Mesenchymal stem cell (in vitro differentiated cells and primary cell): ENCODE measurements at regions not wholly inside any gene's neighbourhood (a gene's known extent, or its start where the extent isn't known, plus 50 kb on each side); places are given as distances from the start of the nearest gene placed in this dataset.

ENCODE experiments used
- DNase-seq: peaks from one replicate; pipeline ENCODE4 v3.0.0-alpha.2; 2013
- H2AFZ ChIP-seq: one replicate; pipeline ENCODE4 v1.6.1; 2013; ENCODE audit warnings: low read depth, mild to moderate bottlenecking, control low read depth, inconsistent platforms, low read length, moderate library complexity
- H2AK5ac ChIP-seq: 2 replicates; pipeline ENCODE4 v1.6.1; 2013; ENCODE audit warnings: low read length, moderate library complexity, mild to moderate bottlenecking, inconsistent platforms; ENCODE audit not compliant: severe bottlenecking
- H2BK120ac ChIP-seq: one replicate; pipeline ENCODE4 v1.6.1; 2013; ENCODE audit warnings: low read depth, mild to moderate bottlenecking, inconsistent platforms, low read length, moderate library complexity
- H2BK12ac ChIP-seq, 2 experiments: one replicate each; pipeline ENCODE4 v1.6.1; 2013; ENCODE audit warnings: inconsistent platforms in 2 of 2, low read length in 2 of 2, mild to moderate bottlenecking in 2 of 2, moderate library complexity in 2 of 2, control low read depth in 1 of 2
- H2BK15ac ChIP-seq: one replicate; pipeline ENCODE4 v1.6.1; 2013; ENCODE audit warnings: mild to moderate bottlenecking, low read depth, inconsistent platforms; ENCODE audit not compliant: poor library complexity, severe bottlenecking
- H2BK5ac ChIP-seq: 2 replicates; pipeline ENCODE4 v1.6.1; 2013; ENCODE audit warnings: low read depth, mild to moderate bottlenecking, low read length, control low read depth, inconsistent platforms; ENCODE audit not compliant: poor library complexity, severe bottlenecking
- H3K14ac ChIP-seq, 2 experiments: one replicate each; pipeline ENCODE4 v1.6.1; 2013; ENCODE audit warnings: inconsistent platforms in 2 of 2, low read length in 2 of 2, control low read depth in 1 of 2, mild to moderate bottlenecking in 1 of 2, moderate library complexity in 1 of 2
- H3K18ac ChIP-seq, 2 experiments: one replicate each; pipeline ENCODE4 v1.6.1; 2013; ENCODE audit warnings: inconsistent platforms in 2 of 2, low read length in 2 of 2, control low read depth in 1 of 2, low read depth in 1 of 2, mild to moderate bottlenecking in 1 of 2
- H3K23ac ChIP-seq, 2 experiments: one replicate each; pipeline ENCODE4 v1.6.1; 2013; ENCODE audit warnings: inconsistent platforms in 2 of 2, low read length in 2 of 2, mild to moderate bottlenecking in 2 of 2, moderate library complexity in 2 of 2, control low read depth in 1 of 2
- H3K27ac ChIP-seq: 2 replicates; pipeline ENCODE4 v1.5.1; 2013; ENCODE audit warnings: mild to moderate bottlenecking, moderate library complexity, low read length, control low read depth, inconsistent platforms; ENCODE audit not compliant: poor library complexity, severe bottlenecking
- H3K27me3 ChIP-seq, 2 experiments: 2 replicates each; pipeline versions ENCODE4 v1.6.1 to v1.7.0; 2013; ENCODE audit warnings: low read length in 2 of 2, mild to moderate bottlenecking in 2 of 2, moderate library complexity in 2 of 2, control low read depth in 1 of 2, inconsistent platforms in 1 of 2; ENCODE audit not compliant: control insufficient read depth in 1 of 2, insufficient read depth in 1 of 2
- H3K36me3 ChIP-seq, 2 experiments: 2 replicates each; pipeline versions ENCODE4 v1.6.1 to v1.7.0; 2013; ENCODE audit warnings: low read length in 2 of 2, control low read depth in 1 of 2, inconsistent platforms in 1 of 2, low read depth in 1 of 2, mild to moderate bottlenecking in 1 of 2; ENCODE audit not compliant: insufficient read depth in 2 of 2, control insufficient read depth in 1 of 2
- H3K4ac ChIP-seq, 2 experiments: one replicate each; pipeline ENCODE4 v1.6.1; 2013; ENCODE audit warnings: inconsistent platforms in 2 of 2, low read length in 2 of 2, mild to moderate bottlenecking in 2 of 2, moderate library complexity in 2 of 2, control low read depth in 1 of 2, low read depth in 1 of 2
- H3K4me1 ChIP-seq: 2 replicates; pipeline ENCODE4 v1.6.1; 2013; ENCODE audit warnings: low read depth, low read length, control low read depth; ENCODE audit not compliant: control insufficient read depth, insufficient read depth
- H3K4me2 ChIP-seq: 2 replicates; pipeline ENCODE4 v1.6.1; 2013; ENCODE audit warnings: low read length, mild to moderate bottlenecking, inconsistent platforms; ENCODE audit not compliant: poor library complexity, severe bottlenecking
- H3K4me3 ChIP-seq, 2 experiments: 2 replicates each; pipeline versions ENCODE4 v1.5.1 to v1.7.0; 2013; ENCODE audit warnings: low read length in 2 of 2, mild to moderate bottlenecking in 2 of 2, control low read depth in 1 of 2, low read depth in 1 of 2; ENCODE audit not compliant: insufficient read depth in 1 of 2
- H3K79me1 ChIP-seq: replicated peaks from 2 replicates; pipeline ENCODE4 v1.6.1; 2013; ENCODE audit warnings: mild to moderate bottlenecking, control low read depth, low read length, inconsistent platforms; ENCODE audit not compliant: poor library complexity, severe bottlenecking
- H3K9ac ChIP-seq: 2 replicates; pipeline ENCODE4 v1.7.0; 2013; ENCODE audit warnings: mild to moderate bottlenecking, low read length, moderate library complexity
- H3K9me3 ChIP-seq: 2 replicates; pipeline ENCODE4 v1.7.0; 2013; ENCODE audit warnings: mild to moderate bottlenecking, low read length; ENCODE audit not compliant: control insufficient read depth
- H4K8ac ChIP-seq: one replicate; pipeline ENCODE4 v1.6.1; 2013; ENCODE audit warnings: inconsistent platforms, mild to moderate bottlenecking, low read length, moderate library complexity
- H4K91ac ChIP-seq: one replicate; pipeline ENCODE4 v1.6.1; 2013; ENCODE audit warnings: mild to moderate bottlenecking, low read length, inconsistent platforms
- WGBS: methylation state at CpG from one replicate; pipeline ENCODE4 v1.1.7; 2013; ENCODE audit warnings: mixed read lengths; 5-methylcytosine and 5-hydroxymethylcytosine counted together

DNA sequence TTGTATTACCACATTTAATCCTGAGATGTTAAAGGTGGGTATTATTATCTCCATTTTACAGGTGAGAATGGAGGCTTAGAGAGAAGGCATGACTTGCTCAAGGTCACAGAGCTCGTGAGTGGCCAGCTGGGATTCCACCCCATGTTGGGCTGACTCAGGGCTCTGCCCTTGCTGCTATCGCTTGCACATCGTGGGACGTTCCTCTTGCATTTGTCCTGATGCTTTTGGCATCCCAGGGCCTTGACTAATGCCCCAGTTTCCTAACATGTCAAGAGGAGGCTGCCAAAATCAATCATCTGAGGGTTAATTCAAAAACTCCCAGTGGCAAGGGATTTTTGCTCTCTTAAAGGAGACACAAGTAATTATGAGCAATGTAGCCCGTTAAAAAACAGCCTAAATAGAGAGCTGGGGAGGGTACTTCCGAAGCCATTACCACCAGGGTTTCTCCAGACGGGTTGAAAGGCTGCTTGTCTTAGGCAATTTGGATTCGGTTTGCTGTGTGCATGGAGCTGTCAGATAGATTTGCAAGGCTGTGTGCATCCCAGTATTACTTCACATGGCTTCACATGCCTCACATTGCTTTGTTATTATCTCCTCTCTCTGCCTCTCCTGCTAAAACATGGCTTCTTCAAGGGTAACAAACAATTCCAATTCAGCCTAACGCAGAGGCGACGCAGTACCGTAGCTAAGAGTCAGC is 347.4 kb downstream of the DRD1 start:
- no peak overlapping the region for H3K18ac ChIP-seq
- H2AK5ac ChIP-seq = no peak overlapping the region
- no peak overlapping the region for H3K4me3 ChIP-seq
- H2BK5ac ChIP-seq = no peak overlapping the region
- H3K4ac ChIP-seq = no peak overlapping the region
- H4K8ac ChIP-seq = no peak overlapping the region
- no peaks in the 10 kb centered on the region for H3K9me3 ChIP-seq
- no peaks in the 10 kb centered on the region for H3K36me3 ChIP-seq
- H2BK120ac ChIP-seq = no peak overlapping the region
- no peak overlapping the region for H2BK15ac ChIP-seq
- no peak overlapping the region for H4K91ac ChIP-seq
- no peak overlapping the region for H3K4me2 ChIP-seq
- no peaks in the 10 kb centered on the region for H3K79me1 ChIP-seq
- H3K14ac ChIP-seq = no peak overlapping the region
- WGBS = 72% methylated on average over 12 of the region's 12 CpGs
- H2BK12ac ChIP-seq = no peak overlapping the region
- H3K27me3 ChIP-seq = peaks cover 0 to 2% of the 10 kb centered on the region in 2 experiments
- no peak overlapping the region for H3K9ac ChIP-seq
- no peak for DNase-seq
- H3K23ac ChIP-seq = no peak overlapping the region
- no peak overlapping the region for H3K27ac ChIP-seq
- H3K4me1 ChIP-seq = no peaks in the 10 kb centered on the region
- no peak overlapping the region for H2AFZ ChIP-seq

- no peak overlapping the region for H2BK15ac ChIP-seq
- no peak overlapping the region for H3K4me2 ChIP-seq
- H2BK5ac ChIP-seq = no peak overlapping the region
- no peak overlapping the region for H3K4me3 ChIP-seq
- H3K4me1 ChIP-seq = no peaks in the 10 kb centered on the region
- H3K79me1 ChIP-seq = no peaks in the 10 kb centered on the region
- no CpG with 5 or more reads among the region's 1 CpG for WGBS
- H2BK12ac ChIP-seq = no peak overlapping the region
- peaks cover 0 to 12% of the 10 kb centered on the region in 2 experiments for H3K27me3 ChIP-seq
- H2AFZ ChIP-seq = no peak overlapping the region
- no peak overlapping the region for H3K9ac ChIP-seq
- H3K4ac ChIP-seq = no peak overlapping the region
- no peaks in the 10 kb centered on the region for H3K36me3 ChIP-seq
- no peak overlapping the region for H3K23ac ChIP-seq
- H3K9me3 ChIP-seq = no peaks in the 10 kb centered on the region
- H2BK120ac ChIP-seq = no peak overlapping the region
- H4K8ac ChIP-seq = no peak overlapping the region
- no peak overlapping the region for H4K91ac ChIP-seq
- H3K18ac ChIP-seq = no peak overlapping the region
- H3K27ac ChIP-seq = no peak overlapping the region
- DNase-seq = no peak
- H3K14ac ChIP-seq = no peak overlapping the region
- no peak overlapping the region for H2AK5ac ChIP-seq
Measured at GRCh38 chr5:175094461-175094860, 349.5 kb downstream of the DRD1 start.

DNA sequence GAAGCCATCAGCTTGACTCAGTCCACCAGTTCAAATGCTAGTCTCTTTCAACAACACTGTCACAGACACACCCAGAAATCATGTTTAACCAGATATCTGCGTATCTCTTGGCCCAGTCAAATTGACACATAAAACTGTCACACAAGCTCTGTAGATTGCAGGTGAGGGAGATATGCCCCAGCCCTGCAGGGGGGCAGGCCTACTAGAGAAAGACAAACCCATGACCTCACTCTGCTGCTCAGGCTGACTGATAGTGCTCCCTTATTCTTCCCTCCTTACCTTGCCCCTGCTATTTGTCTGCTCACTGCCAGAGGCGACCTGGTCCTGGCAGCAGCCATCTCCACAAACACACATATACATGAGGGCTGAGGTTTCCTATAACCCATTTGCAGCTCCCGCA is 351.3 kb downstream of the DRD1 start:
- DNase-seq = no peak
- no peak overlapping the region for H4K8ac ChIP-seq
- H3K4ac ChIP-seq = no peak overlapping the region
- H3K4me2 ChIP-seq = no peak overlapping the region
- H3K36me3 ChIP-seq = no peaks in the 10 kb centered on the region
- H2BK12ac ChIP-seq = no peak overlapping the region
- H3K18ac ChIP-seq = no peak overlapping the region
- H2BK15ac ChIP-seq = no peak overlapping the region
- no peak overlapping the region for H2BK120ac ChIP-seq
- no peaks in the 10 kb centered on the region for H3K9me3 ChIP-seq
- H3K79me1 ChIP-seq = no peaks in the 10 kb centered on the region
- no peak overlapping the region for H3K27ac ChIP-seq
- H3K23ac ChIP-seq = no peak overlapping the region
- 47% methylated on average over 3 of the region's 3 CpGs for WGBS
- no peak overlapping the region for H2AK5ac ChIP-seq
- no peak overlapping the region for H2BK5ac ChIP-seq
- no peaks in the 10 kb centered on the region for H3K4me1 ChIP-seq
- H2AFZ ChIP-seq = no peak overlapping the region
- H3K9ac ChIP-seq = no peak overlapping the region
- H4K91ac ChIP-seq = no peak overlapping the region
- H3K4me3 ChIP-seq = no peak overlapping the region
- H3K27me3 ChIP-seq = peaks cover 0 to 19% of the 10 kb centered on the region in 2 experiments
- H3K14ac ChIP-seq = no peak overlapping the region

DNA sequence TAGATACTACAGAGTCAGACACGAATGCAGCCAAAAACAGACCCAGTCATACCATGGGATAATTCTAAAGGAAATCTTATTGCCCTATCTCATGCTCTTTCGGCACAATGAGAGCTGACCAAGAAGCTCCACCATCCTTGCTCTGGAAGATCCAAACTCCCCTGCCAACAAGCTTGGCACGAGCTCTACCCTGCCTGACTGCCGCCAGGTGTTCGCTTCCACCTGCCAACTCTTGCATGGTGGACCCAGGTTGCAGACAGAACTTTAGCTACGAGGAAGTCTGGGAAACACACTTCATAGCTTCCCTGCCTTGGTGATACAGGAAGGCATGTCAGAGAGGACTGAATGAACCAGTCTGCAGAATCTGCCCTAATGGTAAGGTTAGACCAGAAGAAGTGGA is 355.0 kb downstream of the DRD1 start:
- peaks cover 0 to 20% of the 10 kb centered on the region in 2 experiments for H3K27me3 ChIP-seq
- H3K4ac ChIP-seq = no peak overlapping the region
- no peak overlapping the region for H3K4me2 ChIP-seq
- no peaks in the 10 kb centered on the region for H3K36me3 ChIP-seq
- WGBS = 67% methylated on average over 6 of the region's 6 CpGs
- no peak overlapping the region for H4K91ac ChIP-seq
- H2BK15ac ChIP-seq = no peak overlapping the region
- DNase-seq = no peak
- no peak overlapping the region for H3K9ac ChIP-seq
- H3K4me1 ChIP-seq = no peaks in the 10 kb centered on the region
- no peak overlapping the region for H3K14ac ChIP-seq
- no peak overlapping the region for H2BK5ac ChIP-seq
- no peak overlapping the region for H2AFZ ChIP-seq
- no peak overlapping the region for H2BK120ac ChIP-seq
- no peaks in the 10 kb centered on the region for H3K79me1 ChIP-seq
- no peak overlapping the region for H2AK5ac ChIP-seq
- no peak overlapping the region for H4K8ac ChIP-seq
- H3K18ac ChIP-seq = no peak overlapping the region
- no peak overlapping the region for H3K4me3 ChIP-seq
- H3K9me3 ChIP-seq = no peaks in the 10 kb centered on the region
- no peak overlapping the region for H3K23ac ChIP-seq
- H2BK12ac ChIP-seq = no peak overlapping the region
- H3K27ac ChIP-seq = no peak overlapping the region
